HCT116 (cell line): ENCODE measurements at regions not wholly inside any gene's neighbourhood (a gene's known extent, or its start where the extent isn't known, plus 50 kb on each side); places are given as distances from the start of the nearest gene placed in this dataset.

ENCODE experiments used
- ATAC-seq: fragments of 200-7000 bp; cut with Tn5 transposase; 2 replicates; pipeline ENCODE4 v1.9.1; 2020; ENCODE audit warnings: mild to moderate bottlenecking, moderate library complexity
- BruUV-seq: library from RNA; stranded (reverse); fragments of 400-500 nt; replicated peaks from 2 replicates; lab custom pipeline; 2021; lab: Mats Ljungman, UMichigan
- CTCF ChIA-PET: fragments of 300-600 bp; sonication (Branson Sonifier 250); formaldehyde crosslinking; loops from one replicate; lab custom pipeline; 2021; ENCODE audit warnings: antibody characterized with exemption; lab: Charles Lee
- POLR2A ChIA-PET: fragments of 300-600, 350-600 bp; sonication (Branson Sonifier 250); formaldehyde crosslinking; loops from one replicate; lab custom pipeline; 2021; ENCODE audit warnings: antibody characterized with exemption; lab: Charles Lee
- RAD21 ChIA-PET, 2 experiments: fragments of 300-600 bp; sonication (Branson Sonifier 250); formaldehyde crosslinking; loops; one replicate each; lab custom pipeline; 2023; ENCODE audit warnings: low total read pairs in 2 of 2; ENCODE audit not compliant: uncharacterized antibody in 2 of 2, unreplicated experiment in 2 of 2, low non-redundant PET in 1 of 2; lab: Charles Lee
- DNase-seq: peaks from one replicate; pipeline ENCODE4 v3.0.0-alpha.2; 2010; ENCODE audit warnings: low read depth, low spot score
- H2AFZ ChIP-seq: fragments of 200-600 bp; shearing (Covaris generic), sonication (generic); 2 replicates; pipeline ENCODE4 v1.6.1; 2017; ENCODE audit warnings: low read depth, mixed run types, mixed read lengths, antibody characterized with exemption, low read length; ENCODE audit not compliant: poor library complexity, severe bottlenecking
- H3K27ac ChIP-seq: 2 replicates; pipeline ENCODE4 v1.5.1; 2012; ENCODE audit warnings: low read depth, low read length
- H3K27me3 ChIP-seq: fragments of 200-600 bp; sonication (generic); 2 replicates; pipeline ENCODE4 v1.6.1; 2016; ENCODE audit warnings: mixed run types, low read length, mixed read lengths; ENCODE audit not compliant: insufficient read depth
- H3K36me3 ChIP-seq, 2 experiments: fragments of 200-500 bp in 1 of 2; fragments of 200-600 bp in 1 of 2; sonication (Bioruptor generic) in 1 of 2; sonication (generic) in 1 of 2; 2 replicates each; pipeline versions ENCODE4 v1.5.1 to v1.6.1; 2014 to 2016; ENCODE audit warnings: low read length in 2 of 2, inconsistent platforms in 1 of 2, mixed read lengths in 1 of 2, mixed run types in 1 of 2; ENCODE audit not compliant: insufficient read depth in 2 of 2, control insufficient read depth in 1 of 2
- H3K4me1 ChIP-seq, 2 experiments: fragments of 200-600 bp in 1 of 2; sonication (generic) in 1 of 2; 2 replicates each; pipeline versions ENCODE4 v1.5.1 to v1.6.1; 2012 to 2017; ENCODE audit warnings: low read length in 2 of 2, inconsistent platforms in 1 of 2, mild to moderate bottlenecking in 1 of 2, mixed read lengths in 1 of 2, mixed run types in 1 of 2, moderate library complexity in 1 of 2; ENCODE audit not compliant: insufficient read depth in 2 of 2, control insufficient read depth in 1 of 2
- H3K4me2 ChIP-seq: fragments of 200-600 bp; sonication (generic); 2 replicates; pipeline ENCODE4 v1.6.1; 2017; ENCODE audit warnings: mixed run types, low read length, mixed read lengths
- H3K4me3 ChIP-seq, 2 experiments: fragments of 200-600 bp in 1 of 2; sonication (generic) in 1 of 2; replicated peaks in 1 of 2; 2 replicates each; pipeline ENCODE4 v1.5.1; 2011 to 2016; ENCODE audit warnings: low read length in 2 of 2, control low read depth in 1 of 2, low read depth in 1 of 2, mild to moderate bottlenecking in 1 of 2, mixed read lengths in 1 of 2, mixed run types in 1 of 2
- H3K79me2 ChIP-seq: fragments of 200-600 bp; sonication (generic); 2 replicates; pipeline ENCODE4 v1.6.1; 2017; ENCODE audit warnings: mild to moderate bottlenecking, mixed run types, low read length, moderate library complexity, mixed read lengths; ENCODE audit not compliant: insufficient read depth
- H3K9ac ChIP-seq: fragments of 200-600 bp; sonication (generic); 2 replicates; pipeline ENCODE4 v1.6.1; 2016; ENCODE audit warnings: low read length, mixed read lengths
- H3K9me2 ChIP-seq: fragments of 200-600 bp; sonication (generic), shearing (Covaris generic); 2 replicates; pipeline ENCODE4 v1.6.1; 2017; ENCODE audit warnings: mixed run types, mild to moderate bottlenecking, moderate library complexity; ENCODE audit not compliant: insufficient read depth
- H3K9me3 ChIP-seq, 2 experiments: fragments of 200-500 bp in 1 of 2; fragments of 200-600 bp in 1 of 2; sonication (Bioruptor generic) in 1 of 2; sonication (generic) in 1 of 2; 2 replicates each; pipeline ENCODE4 v1.6.1; 2014 to 2017; ENCODE audit warnings: low read length in 2 of 2, mixed read lengths in 2 of 2, inconsistent platforms in 1 of 2, low read depth in 1 of 2, mild to moderate bottlenecking in 1 of 2, mixed run types in 1 of 2, moderate library complexity in 1 of 2; ENCODE audit not compliant: control insufficient read depth in 1 of 2, insufficient read depth in 1 of 2
- H4K20me1 ChIP-seq: fragments of 200-600 bp; sonication (generic), shearing (Covaris generic); 2 replicates; pipeline ENCODE4 v1.6.1; 2017; ENCODE audit warnings: mixed run types, mild to moderate bottlenecking, moderate library complexity; ENCODE audit not compliant: insufficient read depth
- CBX3 ChIP-seq: IDR thresholded peaks from 2 replicates; pipeline ENCODE4 v1.6.1; 2012; ENCODE audit warnings: low read depth
- CEBPB ChIP-seq: IDR thresholded peaks from 2 replicates; pipeline ENCODE4 v1.6.1; 2012; ENCODE audit warnings: low read depth
- POLR2A ChIP-seq: IDR thresholded peaks from 2 replicates; pipeline ENCODE4 v1.7.0; 2011; ENCODE audit warnings: borderline replicate concordance; ENCODE audit not compliant: insufficient read depth, insufficient read length; ENCODE audit errors: extremely low read depth
- TCF7L2 ChIP-seq: IDR thresholded peaks from 2 replicates; pipeline ENCODE4 v1.7.0; 2011; ENCODE audit warnings: borderline replicate concordance, inconsistent platforms; ENCODE audit not compliant: insufficient read depth, insufficient read length; ENCODE audit errors: extremely low read depth
- intact Hi-C: fragments of 100-400 bp; cut with micrococcal nuclease; formaldehyde crosslinking; loops from 2 replicates; pipeline ENCODE4 v1.10.0; 2022
- TF ChIP-seq, protein P1 (sequence below): IDR thresholded peaks from 2 replicates; pipeline ENCODE4 v1.6.1; 2011; ENCODE audit warnings: mild to moderate bottlenecking, low read length, moderate library complexity; ENCODE audit not compliant: insufficient replicate concordance; ENCODE audit errors: extremely low read depth
- TF ChIP-seq, protein P2 (sequence below), 3 experiments: fragments of 200-600 bp in 1 of 3; sonication (generic) in 1 of 3; IDR thresholded peaks in 2 of 3; conservative IDR thresholded peaks in 1 of 3; 2 replicates each; pipeline ENCODE4 v1.5.1; 2012 to 2017; ENCODE audit warnings: low read depth in 2 of 3, low read length in 2 of 3, antibody characterized with exemption in 1 of 3, borderline replicate concordance in 1 of 3, control low read depth in 1 of 3, mild to moderate bottlenecking in 1 of 3, mixed read lengths in 1 of 3, mixed run types in 1 of 3, moderate library complexity in 1 of 3; ENCODE audit not compliant: insufficient read depth in 1 of 3
- TF ChIP-seq, protein P3 (sequence below): IDR thresholded peaks from 2 replicates; pipeline ENCODE4 v1.6.1; 2012

DNA sequence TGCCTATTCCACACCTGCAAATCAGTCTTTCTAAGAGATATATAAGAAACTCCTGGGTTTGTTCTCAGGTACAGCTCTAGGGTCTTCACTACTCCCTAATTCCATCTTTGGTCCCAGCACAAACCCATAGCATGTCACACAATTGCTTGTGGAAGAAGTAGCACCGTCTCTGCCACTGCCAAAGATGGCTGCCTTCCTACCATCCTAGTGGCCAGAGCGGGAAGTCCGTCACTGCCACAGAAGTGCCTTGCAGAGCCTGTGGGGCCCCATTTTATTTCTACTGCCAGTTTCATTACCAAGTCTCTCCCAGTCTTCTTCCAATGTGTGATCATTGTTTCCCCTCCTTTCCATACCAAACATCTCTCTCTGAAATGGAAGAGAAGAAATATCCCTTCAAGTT, 107.6 kb downstream of the CD47 start:
- peaks cover 0 to 17% of the 10 kb centered on the region in 2 experiments; a peak in 3 of 4 replicates for H3K4me1 ChIP-seq
- ATAC-seq (peak; percentile 73), DNase-seq (no peak)
- H3K9ac ChIP-seq: no peak overlapping the region
- no peak overlapping the region for H3K4me3 ChIP-seq
- H2AFZ ChIP-seq: peak overlapping the region; percentile 71
- H3K9me3 ChIP-seq: no peaks in the 10 kb centered on the region
- H3K27me3 ChIP-seq: no peaks in the 10 kb centered on the region
- no peaks in the 10 kb centered on the region for H3K79me2 ChIP-seq
- TF ChIP-seq, protein P1, sequence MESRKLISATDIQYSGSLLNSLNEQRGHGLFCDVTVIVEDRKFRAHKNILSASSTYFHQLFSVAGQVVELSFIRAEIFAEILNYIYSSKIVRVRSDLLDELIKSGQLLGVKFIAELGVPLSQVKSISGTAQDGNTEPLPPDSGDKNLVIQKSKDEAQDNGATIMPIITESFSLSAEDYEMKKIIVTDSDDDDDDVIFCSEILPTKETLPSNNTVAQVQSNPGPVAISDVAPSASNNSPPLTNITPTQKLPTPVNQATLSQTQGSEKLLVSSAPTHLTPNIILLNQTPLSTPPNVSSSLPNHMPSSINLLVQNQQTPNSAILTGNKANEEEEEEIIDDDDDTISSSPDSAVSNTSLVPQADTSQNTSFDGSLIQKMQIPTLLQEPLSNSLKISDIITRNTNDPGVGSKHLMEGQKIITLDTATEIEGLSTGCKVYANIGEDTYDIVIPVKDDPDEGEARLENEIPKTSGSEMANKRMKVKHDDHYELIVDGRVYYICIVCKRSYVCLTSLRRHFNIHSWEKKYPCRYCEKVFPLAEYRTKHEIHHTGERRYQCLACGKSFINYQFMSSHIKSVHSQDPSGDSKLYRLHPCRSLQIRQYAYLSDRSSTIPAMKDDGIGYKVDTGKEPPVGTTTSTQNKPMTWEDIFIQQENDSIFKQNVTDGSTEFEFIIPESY: no peak
- TF ChIP-seq, protein P2, sequence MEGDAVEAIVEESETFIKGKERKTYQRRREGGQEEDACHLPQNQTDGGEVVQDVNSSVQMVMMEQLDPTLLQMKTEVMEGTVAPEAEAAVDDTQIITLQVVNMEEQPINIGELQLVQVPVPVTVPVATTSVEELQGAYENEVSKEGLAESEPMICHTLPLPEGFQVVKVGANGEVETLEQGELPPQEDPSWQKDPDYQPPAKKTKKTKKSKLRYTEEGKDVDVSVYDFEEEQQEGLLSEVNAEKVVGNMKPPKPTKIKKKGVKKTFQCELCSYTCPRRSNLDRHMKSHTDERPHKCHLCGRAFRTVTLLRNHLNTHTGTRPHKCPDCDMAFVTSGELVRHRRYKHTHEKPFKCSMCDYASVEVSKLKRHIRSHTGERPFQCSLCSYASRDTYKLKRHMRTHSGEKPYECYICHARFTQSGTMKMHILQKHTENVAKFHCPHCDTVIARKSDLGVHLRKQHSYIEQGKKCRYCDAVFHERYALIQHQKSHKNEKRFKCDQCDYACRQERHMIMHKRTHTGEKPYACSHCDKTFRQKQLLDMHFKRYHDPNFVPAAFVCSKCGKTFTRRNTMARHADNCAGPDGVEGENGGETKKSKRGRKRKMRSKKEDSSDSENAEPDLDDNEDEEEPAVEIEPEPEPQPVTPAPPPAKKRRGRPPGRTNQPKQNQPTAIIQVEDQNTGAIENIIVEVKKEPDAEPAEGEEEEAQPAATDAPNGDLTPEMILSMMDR (IDR thresholded peaks at IDR 0.05 in 2 of 3, conservative IDR thresholded peaks at IDR 0.05 in 1 of 3; ENCODE audit: borderline replicate concordance in 1 of 3, insufficient read depth in 1 of 3, low read depth in 2 of 3, low read length in 2 of 3): peak in 2 of 3 experiments; percentile 27 to 32; a peak in 3 of 6 replicates
- RAD21 ChIA-PET: no interaction called here
- no peaks in the 10 kb centered on the region for H3K9me2 ChIP-seq
- CTCF ChIA-PET: no interaction called here
- no peaks in the 10 kb centered on the region for H4K20me1 ChIP-seq
- POLR2A ChIA-PET: no interaction called here
- no peaks in the 10 kb centered on the region for H3K36me3 ChIP-seq
- intact Hi-C loops: no loop called here
- H3K27ac ChIP-seq: no peak overlapping the region
- no peak overlapping the region for H3K4me2 ChIP-seq
- BruUV-seq: no TSS peak

DNA sequence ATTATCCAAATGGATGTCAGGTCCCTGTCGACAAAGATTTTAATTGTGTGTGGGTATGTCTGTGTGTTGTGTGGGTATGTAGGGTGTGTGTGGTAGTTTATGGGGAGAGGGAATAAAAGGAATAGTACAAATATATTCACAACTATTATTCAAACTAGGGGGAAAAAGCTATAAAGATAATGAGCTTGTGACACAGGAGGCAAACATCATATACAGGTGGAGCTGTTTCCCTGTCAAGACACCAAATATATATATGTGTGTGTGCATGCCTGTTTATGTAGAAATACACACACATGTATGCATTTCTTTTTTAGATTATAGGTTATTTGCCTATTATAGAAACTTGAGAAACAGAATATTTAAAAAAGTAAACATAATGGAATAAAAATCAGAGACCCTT, 108.7 kb downstream of the CD47 start:
- ATAC-seq: no peak
- Histone ChIP-seq H3K27me3 (no peaks in the 10 kb centered on the region), H3K9me3 (no peaks in the 10 kb centered on the region), H3K36me3 (no peaks in the 10 kb centered on the region), H3K4me3 (no peak overlapping the region), H3K27ac (no peak overlapping the region), H2AFZ (no peak overlapping the region), H3K9ac (no peak overlapping the region), H4K20me1 (no peaks in the 10 kb centered on the region)
- RAD21 ChIA-PET: no interaction called here
- TF ChIP-seq POLR2A (no peak), CBX3 (no peak), CEBPB (no peak), TCF7L2 (no peak)
- TF ChIP-seq, protein P3, sequence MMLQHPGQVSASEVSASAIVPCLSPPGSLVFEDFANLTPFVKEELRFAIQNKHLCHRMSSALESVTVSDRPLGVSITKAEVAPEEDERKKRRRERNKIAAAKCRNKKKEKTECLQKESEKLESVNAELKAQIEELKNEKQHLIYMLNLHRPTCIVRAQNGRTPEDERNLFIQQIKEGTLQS: no peak
- TF ChIP-seq, all 23 proteins: peak for 0
- ChIA-PET CTCF (no interaction called here), POLR2A (no interaction called here)
- BruUV-seq: no TSS peak
- intact Hi-C loops: no loop called here
- no peaks in the 10 kb centered on the region for H3K79me2 ChIP-seq
- peaks cover 0 to 8% of the 10 kb centered on the region in 2 experiments; a peak in 3 of 4 replicates for H3K4me1 ChIP-seq
- no peaks in the 10 kb centered on the region for H3K9me2 ChIP-seq
- DNase-seq: no peak
- no peak overlapping the region for H3K4me2 ChIP-seq
